Vagina (tissue), 2 donors: ENCODE measurements at regions not wholly inside any gene's neighbourhood (a gene's known extent, or its start where the extent isn't known, plus 50 kb on each side); places are given as distances from the start of the nearest gene placed in this dataset.

Experiments
- DNase-seq, 2 donors: peaks; one replicate each; pipeline ENCODE4 v3.0.0-alpha.2; 2017; ENCODE audit errors: extremely low spot score in 2 of 2
- H3K27ac ChIP-seq: fragments of 200-600 bp; sonication (generic); one replicate; pipeline ENCODE4 v1.5.1; 2019
- H3K27me3 ChIP-seq: fragments of 200-600 bp; sonication (generic); one replicate; pipeline ENCODE4 v1.5.1; 2019
- H3K36me3 ChIP-seq, 2 donors: fragments of 200-600 bp; sonication (generic); one replicate each; pipeline ENCODE4 v1.5.1; 2017 to 2019
- H3K4me1 ChIP-seq: fragments of 200-600 bp; sonication (generic); one replicate; pipeline ENCODE4 v1.5.1; 2019
- H3K4me3 ChIP-seq, 2 donors: fragments of 200-600 bp; sonication (generic); 1 replicate in 1 of 2; 2 replicates in 1 of 2; pipeline ENCODE4 v1.5.1; 2016 to 2019
- H3K9me3 ChIP-seq: fragments of 200-600 bp; sonication (generic); one replicate; pipeline ENCODE4 v1.5.1; 2019
- POLR2A ChIP-seq, 2 donors: fragments of 450-650 bp; IDR thresholded peaks; one replicate each; pipeline ENCODE4 v1.6.1; 2017; ENCODE audit warnings: antibody characterized with exemption in 2 of 2, mild to moderate bottlenecking in 2 of 2, moderate library complexity in 2 of 2
- POLR2AphosphoS5 ChIP-seq, 2 donors: sonication (generic); formaldehyde crosslinking; IDR thresholded peaks; one replicate each; pipeline ENCODE4 v1.9.0; 2017; ENCODE audit warnings: antibody characterized with exemption in 2 of 2, mild to moderate bottlenecking in 2 of 2, low read depth in 1 of 2; ENCODE audit not compliant: insufficient read depth in 1 of 2
- intact Hi-C: fragments of 100-400 bp; cut with DNase I; formaldehyde crosslinking; loops from one replicate; pipeline ENCODE4 v1.15.1; 2023
- TF ChIP-seq, protein P1 (sequence below), 3 experiments: fragments of 450-650 bp in 2 of 3; fragments of 200-600 bp in 1 of 3; sonication (generic) in 1 of 3; IDR thresholded peaks; one replicate each; pipeline ENCODE4 v1.5.1; 2017 to 2019; ENCODE audit warnings: antibody characterized with exemption in 3 of 3, mild to moderate bottlenecking in 2 of 3, moderate library complexity in 2 of 3

DNA sequence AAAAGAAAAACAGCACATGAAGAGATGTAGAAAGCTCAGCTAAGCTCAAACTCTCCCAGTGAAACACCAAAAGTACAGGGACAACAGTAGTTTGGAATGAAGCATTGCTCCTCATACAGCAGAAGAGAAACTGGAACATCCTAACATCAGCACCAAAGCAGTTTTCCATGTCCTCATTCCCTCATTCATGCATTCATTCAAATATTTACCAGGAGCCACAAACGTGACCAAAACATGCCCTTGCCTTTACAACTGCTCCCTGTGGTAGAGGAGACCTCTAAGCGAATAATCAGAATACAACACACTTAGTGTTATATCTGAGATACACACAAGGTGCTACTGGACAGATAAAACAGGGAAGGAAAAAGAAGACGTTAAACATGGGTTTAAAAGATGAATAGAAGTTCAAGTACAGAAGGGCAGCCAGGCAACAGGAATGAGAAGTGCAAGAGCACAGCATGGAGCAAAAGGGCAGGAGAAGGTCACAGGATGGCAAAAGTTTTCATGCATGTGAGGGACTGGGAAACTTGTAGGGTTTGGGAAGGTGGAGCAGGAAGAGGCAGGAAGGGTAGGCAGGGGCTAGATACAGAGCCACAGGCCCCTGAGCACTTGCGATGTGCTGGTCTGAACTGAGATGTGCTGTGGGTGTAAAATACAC, 58.5 kb upstream of the LMCD1 start:
- TF ChIP-seq, protein P1, sequence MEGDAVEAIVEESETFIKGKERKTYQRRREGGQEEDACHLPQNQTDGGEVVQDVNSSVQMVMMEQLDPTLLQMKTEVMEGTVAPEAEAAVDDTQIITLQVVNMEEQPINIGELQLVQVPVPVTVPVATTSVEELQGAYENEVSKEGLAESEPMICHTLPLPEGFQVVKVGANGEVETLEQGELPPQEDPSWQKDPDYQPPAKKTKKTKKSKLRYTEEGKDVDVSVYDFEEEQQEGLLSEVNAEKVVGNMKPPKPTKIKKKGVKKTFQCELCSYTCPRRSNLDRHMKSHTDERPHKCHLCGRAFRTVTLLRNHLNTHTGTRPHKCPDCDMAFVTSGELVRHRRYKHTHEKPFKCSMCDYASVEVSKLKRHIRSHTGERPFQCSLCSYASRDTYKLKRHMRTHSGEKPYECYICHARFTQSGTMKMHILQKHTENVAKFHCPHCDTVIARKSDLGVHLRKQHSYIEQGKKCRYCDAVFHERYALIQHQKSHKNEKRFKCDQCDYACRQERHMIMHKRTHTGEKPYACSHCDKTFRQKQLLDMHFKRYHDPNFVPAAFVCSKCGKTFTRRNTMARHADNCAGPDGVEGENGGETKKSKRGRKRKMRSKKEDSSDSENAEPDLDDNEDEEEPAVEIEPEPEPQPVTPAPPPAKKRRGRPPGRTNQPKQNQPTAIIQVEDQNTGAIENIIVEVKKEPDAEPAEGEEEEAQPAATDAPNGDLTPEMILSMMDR (IDR thresholded peaks at IDR 0.05), result no peak
- TF ChIP-seq POLR2AphosphoS5 (IDR thresholded peaks at IDR 0.05; ENCODE audit: insufficient read depth in 1 of 2, low read depth in 1 of 2) (no peak), POLR2A (IDR thresholded peaks at IDR 0.05) (no peak)
- Histone ChIP-seq H3K27me3 (no peaks in the 10 kb centered on the region), H3K4me3 (no peak overlapping the region), H3K4me1 (peaks cover 34% of the 10 kb centered on the region), H3K27ac (no peak overlapping the region), H3K36me3 (no peaks in the 10 kb centered on the region), H3K9me3 (no peaks in the 10 kb centered on the region)
- DNase-seq, result no peak
- intact Hi-C loops, result loop anchor here (5.0 kb wide), 1 partner anchor 179 kb away; no protein-coding TSS in a partner anchor

DNA sequence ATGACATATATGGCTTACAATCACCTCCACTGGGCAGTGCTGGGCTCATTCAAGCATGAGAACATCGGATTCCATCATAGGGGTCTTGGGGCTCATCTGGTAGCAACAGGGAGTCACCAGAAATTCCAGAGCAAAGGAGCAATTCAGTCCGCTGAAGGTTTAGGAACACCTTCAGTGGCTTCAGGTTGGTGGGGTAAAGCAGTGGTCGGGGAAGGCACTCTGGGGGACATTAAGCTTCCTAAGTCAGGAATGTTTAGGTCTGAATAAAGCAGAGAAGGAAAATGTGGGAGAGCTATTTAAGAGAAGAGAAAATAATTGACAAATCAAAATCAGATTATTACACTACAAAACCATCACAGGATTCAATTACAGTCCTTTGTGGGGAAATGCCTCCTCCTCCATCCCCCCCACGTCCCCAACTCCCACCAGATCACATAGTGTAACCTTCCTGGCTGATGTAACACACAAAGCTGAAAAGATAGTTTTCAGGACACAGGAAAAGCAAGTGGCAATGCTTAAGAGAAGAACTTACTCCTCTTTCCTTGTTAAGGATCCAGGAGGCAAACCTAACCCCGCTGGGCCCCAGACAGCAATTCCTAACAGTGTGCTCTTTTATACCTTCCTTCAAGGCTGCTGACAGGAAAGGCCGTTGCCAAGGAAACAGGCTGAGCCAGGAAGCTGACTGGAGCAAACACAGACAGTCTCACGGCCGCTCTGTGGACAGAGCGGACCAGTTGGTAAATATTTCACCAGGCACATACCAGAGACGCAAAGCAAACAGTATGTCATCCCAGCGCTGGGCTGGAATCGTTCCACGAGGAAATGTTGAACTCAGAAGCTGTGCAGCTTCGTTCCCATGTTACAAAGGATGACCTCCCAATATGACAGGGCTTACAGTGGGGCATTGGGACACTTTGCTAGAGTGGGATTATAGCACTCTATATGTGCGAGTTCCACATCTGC, 57.5 kb upstream of the LMCD1 start:
- intact Hi-C loops, result loop anchor here (5.0 kb wide), 1 partner anchor 178 kb away; no protein-coding TSS in a partner anchor
- Histone ChIP-seq H3K27me3 (no peaks in the 10 kb centered on the region), H3K27ac (peak overlapping the region; percentile 44), H3K4me1 (peaks cover 34% of the 10 kb centered on the region), H3K36me3 (no peaks in the 10 kb centered on the region), H3K4me3 (peak overlapping the region in 1 of 2 donors; percentile 7), H3K9me3 (no peaks in the 10 kb centered on the region)
- DNase-seq, result no peak
- TF ChIP-seq, protein P1 (IDR thresholded peaks at IDR 0.05), result no peak
- TF ChIP-seq POLR2AphosphoS5 (IDR thresholded peaks at IDR 0.05; ENCODE audit: insufficient read depth in 1 of 2, low read depth in 1 of 2), result peak in 1 of 2 donors; percentile 78
- TF ChIP-seq POLR2A (IDR thresholded peaks at IDR 0.05), result no peak

DNA sequence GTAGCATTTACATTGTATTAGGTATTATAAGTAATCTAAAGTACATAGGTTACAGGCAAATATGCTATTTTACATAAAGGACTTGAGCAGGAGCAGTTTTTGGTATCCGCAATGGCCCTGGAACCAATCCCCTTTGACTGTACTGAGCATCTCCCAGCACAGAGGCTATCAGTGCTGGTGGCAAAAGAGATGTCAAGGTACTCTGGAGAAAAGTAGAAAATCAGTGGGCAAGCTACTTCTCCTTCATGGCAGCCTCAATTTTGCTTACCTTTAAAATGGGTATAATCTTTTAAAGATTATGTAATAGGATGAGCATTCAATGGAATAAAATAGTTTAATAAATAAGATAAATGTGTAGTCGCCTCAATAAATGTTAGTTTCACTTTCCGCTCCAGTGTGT, 56.7 kb upstream of the LMCD1 start:
- no peaks in the 10 kb centered on the region for H3K36me3 ChIP-seq
- peaks cover 34% of the 10 kb centered on the region for H3K4me1 ChIP-seq
- DNase-seq, result no peak
- no peaks in the 10 kb centered on the region for H3K27me3 ChIP-seq
- H3K4me3 ChIP-seq, result no peak overlapping the region
- H3K9me3 ChIP-seq, result no peaks in the 10 kb centered on the region
- TF ChIP-seq POLR2AphosphoS5 (IDR thresholded peaks at IDR 0.05; ENCODE audit: insufficient read depth in 1 of 2, low read depth in 1 of 2) (no peak), POLR2A (IDR thresholded peaks at IDR 0.05) (no peak)
- TF ChIP-seq, protein P1 (IDR thresholded peaks at IDR 0.05), result no peak
- peak overlapping the region; percentile 44 for H3K27ac ChIP-seq
- intact Hi-C loops, result loop anchor here (5.0 kb wide), 1 partner anchor 177 kb away; no protein-coding TSS in a partner anchor

DNA sequence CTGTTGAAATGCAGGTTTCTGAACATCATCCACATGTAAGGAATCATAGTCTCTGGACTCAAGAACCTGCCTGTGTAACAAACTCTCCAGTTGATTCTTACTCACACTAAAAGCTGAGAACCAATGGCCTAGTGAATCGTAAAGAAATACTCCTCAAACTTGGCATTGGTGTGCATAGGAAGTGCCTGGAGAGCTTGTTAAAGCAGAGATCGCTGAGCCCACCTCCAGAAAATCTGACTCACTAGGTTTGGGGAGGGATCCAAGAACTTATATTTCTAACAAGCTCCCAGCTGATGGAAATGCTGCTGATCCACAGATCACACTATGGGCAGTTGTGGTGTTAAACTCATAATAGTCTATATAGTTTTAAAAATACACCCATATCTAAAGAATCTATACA, 55.8 kb upstream of the LMCD1 start:
- H3K27ac ChIP-seq, result no peak overlapping the region

More for the DNA sequence above, 55.8 kb upstream of the LMCD1 start:
- TF ChIP-seq, protein P1 (IDR thresholded peaks at IDR 0.05), result no peak
- TF ChIP-seq POLR2AphosphoS5 (IDR thresholded peaks at IDR 0.05; ENCODE audit: insufficient read depth in 1 of 2, low read depth in 1 of 2), result no peak
- TF ChIP-seq POLR2A (IDR thresholded peaks at IDR 0.05), result no peak
- intact Hi-C loops, result no loop called here
- H3K36me3 ChIP-seq, result no peaks in the 10 kb centered on the region
- no peak overlapping the region for H3K4me3 ChIP-seq
- no peaks in the 10 kb centered on the region for H3K27me3 ChIP-seq
- H3K9me3 ChIP-seq, result no peaks in the 10 kb centered on the region
- H3K4me1 ChIP-seq, result peaks cover 34% of the 10 kb centered on the region
- no peak for DNase-seq
